ENCODE measurements at regions not wholly inside any gene's neighbourhood (a gene's known extent, or its start where the extent isn't known, plus 50 kb on each side); places are given as distances from the start of the nearest gene placed in this dataset.

GRCh38 chr16:56108724-56109123 is 82.6 kb upstream of the GNAO1 start:
- DNase-seq (ENCODE audit: low spot score), result no peak
- H3K9me3 Mint-ChIP-seq (ENCODE audit: unreplicated experiment), result no peaks in the 10 kb centered on the region
- H3K4me3 Mint-ChIP-seq (ENCODE audit: unreplicated experiment), result no peak overlapping the region
- TF ChIP-seq, protein P1, sequence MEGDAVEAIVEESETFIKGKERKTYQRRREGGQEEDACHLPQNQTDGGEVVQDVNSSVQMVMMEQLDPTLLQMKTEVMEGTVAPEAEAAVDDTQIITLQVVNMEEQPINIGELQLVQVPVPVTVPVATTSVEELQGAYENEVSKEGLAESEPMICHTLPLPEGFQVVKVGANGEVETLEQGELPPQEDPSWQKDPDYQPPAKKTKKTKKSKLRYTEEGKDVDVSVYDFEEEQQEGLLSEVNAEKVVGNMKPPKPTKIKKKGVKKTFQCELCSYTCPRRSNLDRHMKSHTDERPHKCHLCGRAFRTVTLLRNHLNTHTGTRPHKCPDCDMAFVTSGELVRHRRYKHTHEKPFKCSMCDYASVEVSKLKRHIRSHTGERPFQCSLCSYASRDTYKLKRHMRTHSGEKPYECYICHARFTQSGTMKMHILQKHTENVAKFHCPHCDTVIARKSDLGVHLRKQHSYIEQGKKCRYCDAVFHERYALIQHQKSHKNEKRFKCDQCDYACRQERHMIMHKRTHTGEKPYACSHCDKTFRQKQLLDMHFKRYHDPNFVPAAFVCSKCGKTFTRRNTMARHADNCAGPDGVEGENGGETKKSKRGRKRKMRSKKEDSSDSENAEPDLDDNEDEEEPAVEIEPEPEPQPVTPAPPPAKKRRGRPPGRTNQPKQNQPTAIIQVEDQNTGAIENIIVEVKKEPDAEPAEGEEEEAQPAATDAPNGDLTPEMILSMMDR (IDR thresholded peaks at IDR 0.05; ENCODE audit: unreplicated experiment), result no peak
- H3K36me3 Mint-ChIP-seq (ENCODE audit: low read depth, unreplicated experiment), result no peaks in the 10 kb centered on the region
- H3K27ac Mint-ChIP-seq (ENCODE audit: unreplicated experiment), result no peak overlapping the region
- peaks cover 1% of the 10 kb centered on the region for H3K27me3 Mint-ChIP-seq (ENCODE audit: unreplicated experiment)
- peaks cover 21% of the 10 kb centered on the region for H3K4me1 Mint-ChIP-seq (ENCODE audit: unreplicated experiment)

- H3K4me1 Mint-ChIP-seq (ENCODE audit: unreplicated experiment), result peaks cover 15% of the 10 kb centered on the region
- peaks cover 1% of the 10 kb centered on the region for H3K27me3 Mint-ChIP-seq (ENCODE audit: unreplicated experiment)
- TF ChIP-seq, protein P1 (IDR thresholded peaks at IDR 0.05; ENCODE audit: unreplicated experiment), result no peak
- H3K4me3 Mint-ChIP-seq (ENCODE audit: unreplicated experiment), result no peak overlapping the region
- no peak overlapping the region for H3K27ac Mint-ChIP-seq (ENCODE audit: unreplicated experiment)
- H3K36me3 Mint-ChIP-seq (ENCODE audit: low read depth, unreplicated experiment), result no peaks in the 10 kb centered on the region
- no peak for DNase-seq (ENCODE audit: low spot score)
- no peaks in the 10 kb centered on the region for H3K9me3 Mint-ChIP-seq (ENCODE audit: unreplicated experiment)
Observed at GRCh38 chr16:56108056-56108471, 83.2 kb upstream of the GNAO1 start.

DNA sequence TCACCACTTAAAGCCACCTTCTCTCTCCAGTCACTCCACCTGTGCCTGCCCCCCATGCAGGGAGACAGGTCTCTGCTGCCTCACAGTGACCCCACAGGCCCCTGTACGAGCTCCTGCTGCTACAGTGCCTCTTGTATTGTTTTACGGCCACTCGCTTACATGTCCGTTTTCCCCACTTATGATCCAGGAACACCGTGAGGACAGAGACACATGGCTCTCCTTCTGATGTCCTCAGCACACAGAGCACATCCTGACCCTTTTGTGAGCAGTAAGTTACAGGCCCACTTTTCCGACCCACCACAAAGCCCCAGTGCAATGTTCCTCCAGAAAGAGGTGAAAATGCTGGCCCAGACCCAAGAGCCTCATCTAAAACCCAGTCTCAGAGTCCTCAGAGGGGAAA is 84.8 kb upstream of the GNAO1 start:
- Mint-ChIP-seq H3K4me3 (ENCODE audit: unreplicated experiment) (no peak overlapping the region), H3K27ac (ENCODE audit: unreplicated experiment) (no peak overlapping the region), H3K36me3 (ENCODE audit: low read depth, unreplicated experiment) (no peaks in the 10 kb centered on the region), H3K27me3 (ENCODE audit: unreplicated experiment) (peaks cover 1% of the 10 kb centered on the region), H3K9me3 (ENCODE audit: unreplicated experiment) (no peaks in the 10 kb centered on the region), H3K4me1 (ENCODE audit: unreplicated experiment) (peaks cover 8% of the 10 kb centered on the region)
- TF ChIP-seq, protein P1 (IDR thresholded peaks at IDR 0.05; ENCODE audit: unreplicated experiment), result no peak
- no peak for DNase-seq (ENCODE audit: low spot score)

DNA sequence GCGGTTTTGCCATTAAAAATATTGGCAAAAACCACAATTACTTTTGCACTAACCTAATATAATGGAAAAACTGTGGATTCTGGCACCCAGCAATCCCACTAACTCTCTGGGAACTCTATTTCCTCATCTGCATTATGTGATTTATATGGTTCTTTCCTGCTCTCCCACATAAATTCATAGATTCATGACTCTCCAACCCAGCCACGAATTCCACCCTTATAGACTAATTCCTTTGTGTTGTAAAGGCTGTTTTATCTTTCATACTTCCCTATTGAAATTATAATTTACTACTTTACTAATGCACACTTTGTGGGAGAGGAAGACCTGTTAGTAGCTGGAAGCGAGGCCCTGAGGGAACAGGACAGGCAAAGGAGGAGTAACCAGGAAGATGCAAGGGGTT is 88.4 kb upstream of the GNAO1 start:
- H3K27me3 Mint-ChIP-seq (ENCODE audit: unreplicated experiment), result no peaks in the 10 kb centered on the region
- H3K27ac Mint-ChIP-seq (ENCODE audit: unreplicated experiment), result no peak overlapping the region
- H3K4me1 Mint-ChIP-seq (ENCODE audit: unreplicated experiment), result no peaks in the 10 kb centered on the region
- no peak overlapping the region for H3K4me3 Mint-ChIP-seq (ENCODE audit: unreplicated experiment)
- no peaks in the 10 kb centered on the region for H3K9me3 Mint-ChIP-seq (ENCODE audit: unreplicated experiment)
- TF ChIP-seq, protein P1 (IDR thresholded peaks at IDR 0.05; ENCODE audit: unreplicated experiment), result no peak
- no peaks in the 10 kb centered on the region for H3K36me3 Mint-ChIP-seq (ENCODE audit: low read depth, unreplicated experiment)
- no peak for DNase-seq (ENCODE audit: low spot score)

DNA sequence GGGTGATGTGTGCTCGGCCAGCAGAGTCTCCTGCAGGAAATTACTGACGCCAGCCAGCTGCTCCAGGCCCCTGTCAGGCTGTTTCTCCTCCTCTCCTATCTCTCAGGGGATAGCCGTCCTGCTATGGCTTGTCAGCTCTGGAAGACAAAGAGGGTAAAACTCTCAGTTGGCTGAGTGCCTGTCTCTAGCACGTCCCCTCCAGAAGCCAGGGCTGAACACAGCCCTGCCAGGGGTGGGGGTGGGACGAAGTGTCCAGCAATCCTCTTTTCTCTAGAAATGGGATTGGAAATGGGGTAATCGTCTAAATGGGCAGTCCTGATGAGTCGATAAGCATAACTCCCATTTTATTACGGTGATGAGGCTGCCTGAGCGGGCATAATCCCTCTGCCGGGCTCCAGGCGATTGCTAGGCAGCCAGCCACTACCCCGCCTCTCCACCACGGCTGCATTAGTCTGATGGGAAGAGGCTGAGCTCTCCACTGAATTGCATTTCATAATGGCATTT is 89.1 kb upstream of the GNAO1 start:
- no peaks in the 10 kb centered on the region for H3K9me3 Mint-ChIP-seq (ENCODE audit: unreplicated experiment)
- no peak overlapping the region for H3K4me3 Mint-ChIP-seq (ENCODE audit: unreplicated experiment)
- TF ChIP-seq, protein P1 (IDR thresholded peaks at IDR 0.05; ENCODE audit: unreplicated experiment), result no peak
- no peak for DNase-seq (ENCODE audit: low spot score)
- no peaks in the 10 kb centered on the region for H3K4me1 Mint-ChIP-seq (ENCODE audit: unreplicated experiment)
- no peaks in the 10 kb centered on the region for H3K36me3 Mint-ChIP-seq (ENCODE audit: low read depth, unreplicated experiment)
- H3K27me3 Mint-ChIP-seq (ENCODE audit: unreplicated experiment), result no peaks in the 10 kb centered on the region
- no peak overlapping the region for H3K27ac Mint-ChIP-seq (ENCODE audit: unreplicated experiment)
